ENCODE measurements at regions not wholly inside any gene's neighbourhood (a gene's known extent, or its start where the extent isn't known, plus 50 kb on each side); places are given as distances from the start of the nearest gene placed in this dataset.
"Not testable (repeated sequence)": the region's sequence is repeated elsewhere in the genome, so short reads cannot be mapped to it uniquely, and the experiment has no call there.

DNA sequence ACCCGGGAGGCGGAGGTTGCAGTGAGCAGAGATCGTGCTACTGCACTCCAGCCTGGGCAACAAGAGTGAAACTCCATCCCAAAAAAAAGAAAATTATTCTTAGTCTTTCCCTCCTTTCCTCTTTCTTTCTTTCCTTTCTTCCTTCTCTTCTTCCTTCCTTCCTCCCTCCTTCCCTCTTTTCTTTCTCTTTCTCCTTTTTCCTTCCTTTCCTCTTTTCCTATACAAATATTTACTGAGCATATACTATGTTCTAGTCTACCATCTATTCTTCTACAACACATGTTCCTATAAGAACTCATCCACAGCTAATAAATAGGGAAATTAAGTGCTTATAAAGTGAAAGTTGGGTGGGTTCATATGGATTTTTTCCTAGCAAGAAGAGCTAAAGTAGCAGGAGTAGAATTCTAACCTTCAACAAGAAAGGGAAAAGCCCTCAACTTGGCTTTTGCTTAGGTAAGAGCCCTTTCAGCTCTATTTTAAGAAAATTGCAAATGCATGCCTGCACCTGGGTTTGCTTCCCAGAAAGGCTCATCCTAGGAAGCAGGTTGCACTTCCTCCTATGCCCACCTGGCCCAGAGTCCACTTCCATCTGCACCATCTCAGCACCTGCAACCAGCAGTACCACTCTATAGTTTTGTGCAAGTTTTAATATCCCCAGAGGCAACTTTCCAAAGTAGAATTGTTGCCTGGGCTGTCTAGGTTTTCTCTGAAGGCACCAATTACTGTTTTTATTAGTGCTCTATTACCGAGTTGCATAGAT is 122.0 kb upstream of the CCND2 start:
- no peaks in the 10 kb centered on the region for H3F3A ChIP-seq (ENCODE audit: insufficient read depth)
- H3K4me3 ChIP-seq = no peak overlapping the region
- H3K4me2 ChIP-seq (ENCODE audit: unreplicated experiment) = no peak overlapping the region
- H4K20me1 ChIP-seq (ENCODE audit: insufficient read depth) = no peaks in the 10 kb centered on the region
- in situ Hi-C loops (cut with MboI) = no loop called here
- H3K36me3 ChIP-seq (ENCODE audit: low read depth) = no peaks in the 10 kb centered on the region
- no peaks in the 10 kb centered on the region for H3K9me2 ChIP-seq (ENCODE audit: insufficient read depth)
- H2AFZ ChIP-seq = no peak overlapping the region
- no peaks in the 10 kb centered on the region for H3K4me1 ChIP-seq (ENCODE audit: insufficient read depth)
- TF ChIP-seq EZH2phosphoT487 (IDR thresholded peaks at IDR 0.05; ENCODE audit: insufficient read depth, low read depth) (no peak), EZH2 (IDR thresholded peaks at IDR 0.05; ENCODE audit: insufficient read depth, poor library complexity, severe bottlenecking) (no peak)
- no peaks in the 10 kb centered on the region for H3K79me2 ChIP-seq (ENCODE audit: insufficient read depth)
- no peaks in the 10 kb centered on the region for H3K9me3 ChIP-seq (ENCODE audit: low read depth)
- no peak overlapping the region for H3K27ac ChIP-seq
- no peak overlapping the region for H3K9ac ChIP-seq
- no peaks in the 10 kb centered on the region for H3K27me3 ChIP-seq (replicated peaks; ENCODE audit: insufficient read depth)
- DNase-seq = no peak
- WGBS, 2 experiments (ENCODE audit: low coverage in 1 of 2, low lambda C conversion rate in 2 of 2, missing lambda C conversion rate in 2 of 2) = 36 to 40% methylated on average over 4 of the region's 4 CpGs

DNA sequence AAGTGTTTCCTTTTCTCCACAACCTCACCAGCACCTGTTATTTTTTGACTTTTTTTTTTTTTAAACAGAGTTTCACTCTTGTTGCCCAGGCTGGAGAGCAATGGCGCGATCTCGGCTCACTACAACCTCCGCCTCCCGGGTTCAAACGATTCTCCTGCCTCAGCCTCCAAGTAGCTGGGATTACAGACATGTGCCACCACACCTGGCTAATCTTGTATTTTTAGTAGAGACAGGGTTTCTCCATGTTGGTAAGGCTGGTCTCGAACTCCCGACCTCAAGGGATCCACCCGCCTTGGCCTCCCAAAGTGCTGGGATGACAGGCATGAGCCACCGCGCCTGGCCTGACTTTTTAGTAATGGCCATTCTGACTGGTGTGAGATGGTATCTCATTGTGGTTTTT is 123.2 kb upstream of the CCND2 start:
- H3K9ac ChIP-seq; H3K36me3 ChIP-seq (ENCODE audit: low read depth); H3K27me3 ChIP-seq (replicated peaks; ENCODE audit: insufficient read depth); H4K20me1 ChIP-seq (ENCODE audit: insufficient read depth); H3K4me2 ChIP-seq (ENCODE audit: unreplicated experiment); H3K4me1 ChIP-seq (ENCODE audit: insufficient read depth); in situ Hi-C loops (cut with MboI); H3K27ac ChIP-seq; H3K79me2 ChIP-seq (ENCODE audit: insufficient read depth); H3F3A ChIP-seq (ENCODE audit: insufficient read depth); H2AFZ ChIP-seq; H3K9me3 ChIP-seq (ENCODE audit: low read depth); H3K4me3 ChIP-seq; DNase-seq; H3K9me2 ChIP-seq (ENCODE audit: insufficient read depth): not testable (repeated sequence)
- 67 to 68% methylated on average over 11 of the region's 11 CpGs for WGBS, 2 experiments (ENCODE audit: low coverage in 1 of 2, low lambda C conversion rate in 2 of 2, missing lambda C conversion rate in 2 of 2)

DNA sequence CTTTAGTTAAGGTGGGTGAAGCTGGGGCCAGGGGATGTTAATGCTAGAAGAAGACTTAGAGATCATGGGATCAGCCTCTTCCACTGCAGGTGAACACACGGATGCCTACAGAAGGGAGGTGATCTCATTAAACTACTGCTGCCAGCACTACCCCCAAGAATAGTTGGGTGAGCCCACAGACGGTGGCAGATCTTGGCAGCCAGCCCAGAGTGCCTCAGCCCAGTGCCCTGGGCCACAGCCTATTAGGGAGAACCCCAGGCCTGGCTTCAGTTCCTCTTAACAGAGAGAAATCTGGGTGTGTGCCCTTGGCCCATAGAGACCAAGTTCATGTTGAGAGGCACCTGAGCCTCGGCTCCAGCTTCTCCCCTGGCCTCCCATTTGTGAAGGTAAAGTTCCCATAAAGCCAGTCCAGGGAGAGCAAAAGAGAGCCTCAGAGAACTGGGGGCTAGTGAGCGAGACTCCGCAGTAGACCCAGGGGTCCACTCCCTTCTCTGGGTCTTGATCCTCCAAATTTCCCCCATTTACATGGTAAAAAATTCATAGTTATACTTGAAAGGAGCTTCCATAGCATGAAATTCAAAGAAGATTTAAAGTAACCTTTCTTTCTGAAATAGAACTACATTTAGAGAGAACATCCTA is 125.0 kb upstream of the CCND2 start:
- WGBS, 2 experiments (ENCODE audit: low coverage in 1 of 2, low lambda C conversion rate in 2 of 2, missing lambda C conversion rate in 2 of 2) = 31 to 39% methylated on average over 5 of the region's 5 CpGs

DNA sequence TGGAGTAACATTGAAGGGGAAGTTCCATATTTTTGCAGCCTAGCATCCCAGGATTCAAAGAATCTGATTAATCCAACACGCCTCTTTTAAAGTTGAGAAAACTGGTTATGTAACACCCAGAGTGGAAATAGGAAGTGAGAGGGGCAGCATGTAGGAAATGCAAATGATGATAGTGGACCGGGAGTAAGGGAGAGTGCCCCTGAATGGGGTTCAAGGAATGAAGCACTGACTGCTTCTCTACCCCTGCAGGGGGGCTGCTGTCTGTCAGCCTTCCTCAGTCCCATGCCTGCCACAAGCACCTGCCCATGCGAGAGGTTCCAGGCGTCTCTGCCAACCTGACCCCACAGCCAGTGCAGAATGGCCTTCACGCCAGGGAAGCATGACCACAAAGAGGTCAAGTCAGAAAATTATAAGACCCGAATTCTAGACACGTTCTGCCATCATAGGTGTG is 126.5 kb upstream of the CCND2 start:
- TF ChIP-seq EZH2phosphoT487 (IDR thresholded peaks at IDR 0.05; ENCODE audit: insufficient read depth, low read depth) (no peak), EZH2 (IDR thresholded peaks at IDR 0.05; ENCODE audit: insufficient read depth, poor library complexity, severe bottlenecking) (no peak)
- Histone ChIP-seq H3K4me2 (ENCODE audit: unreplicated experiment) (no peak overlapping the region), H3K36me3 (ENCODE audit: low read depth) (no peaks in the 10 kb centered on the region), H2AFZ (no peak overlapping the region), H3K27me3 (replicated peaks; ENCODE audit: insufficient read depth) (no peaks in the 10 kb centered on the region), H3K4me1 (ENCODE audit: insufficient read depth) (no peaks in the 10 kb centered on the region), H3K79me2 (ENCODE audit: insufficient read depth) (no peaks in the 10 kb centered on the region), H3K4me3 (no peak overlapping the region), H3K9ac (no peak overlapping the region), H3K9me2 (ENCODE audit: insufficient read depth) (no peaks in the 10 kb centered on the region), H4K20me1 (ENCODE audit: insufficient read depth) (no peaks in the 10 kb centered on the region), H3K27ac (no peak overlapping the region), H3K9me3 (ENCODE audit: low read depth) (no peaks in the 10 kb centered on the region), H3F3A (ENCODE audit: insufficient read depth) (no peaks in the 10 kb centered on the region)
- in situ Hi-C loops (cut with MboI) = no loop called here
- 18 to 19% methylated on average over 7 of the region's 7 CpGs for WGBS, 2 experiments (ENCODE audit: low coverage in 1 of 2, low lambda C conversion rate in 2 of 2, missing lambda C conversion rate in 2 of 2)
- no peak for DNase-seq

More for the DNA sequence above, 125.0 kb upstream of the CCND2 start:
- no peak for DNase-seq
- no peak overlapping the region for H3K4me3 ChIP-seq
- H2AFZ ChIP-seq = no peak overlapping the region
- in situ Hi-C loops (cut with MboI) = no loop called here
- no peaks in the 10 kb centered on the region for H3F3A ChIP-seq (ENCODE audit: insufficient read depth)
- H3K27me3 ChIP-seq (replicated peaks; ENCODE audit: insufficient read depth) = no peaks in the 10 kb centered on the region
- no peaks in the 10 kb centered on the region for H3K79me2 ChIP-seq (ENCODE audit: insufficient read depth)
- H3K9ac ChIP-seq = no peak overlapping the region
- H3K4me1 ChIP-seq (ENCODE audit: insufficient read depth) = no peaks in the 10 kb centered on the region
- no peaks in the 10 kb centered on the region for H3K9me2 ChIP-seq (ENCODE audit: insufficient read depth)
- H3K4me2 ChIP-seq (ENCODE audit: unreplicated experiment) = no peak overlapping the region
- no peaks in the 10 kb centered on the region for H3K36me3 ChIP-seq (ENCODE audit: low read depth)
- H3K27ac ChIP-seq = no peak overlapping the region
- TF ChIP-seq EZH2 (IDR thresholded peaks at IDR 0.05; ENCODE audit: insufficient read depth, poor library complexity, severe bottlenecking) (no peak), EZH2phosphoT487 (IDR thresholded peaks at IDR 0.05; ENCODE audit: insufficient read depth, low read depth) (no peak)
- no peaks in the 10 kb centered on the region for H3K9me3 ChIP-seq (ENCODE audit: low read depth)
- H4K20me1 ChIP-seq (ENCODE audit: insufficient read depth) = no peaks in the 10 kb centered on the region
